Stomach (tissue), 4 donors: ENCODE measurements at regions not wholly inside any gene's neighbourhood (a gene's known extent, or its start where the extent isn't known, plus 50 kb on each side); places are given as distances from the start of the nearest gene placed in this dataset.

Experiments used
- POLR2A ChIP-seq, 4 donors: fragments of 450-650 bp; IDR thresholded peaks; one replicate each; pipeline ENCODE4 v1.6.1; 2016; ENCODE audit warnings: antibody characterized with exemption in 4 of 4, control low read depth in 2 of 4, mild to moderate bottlenecking in 1 of 4, moderate library complexity in 1 of 4
- TF ChIP-seq, protein P1 (sequence below), 7 experiments: fragments of 450-650 bp in 4 of 7; fragments of 200-600 bp in 3 of 7; sonication (generic) in 3 of 7; IDR thresholded peaks; one replicate each; pipeline ENCODE4 v1.5.1; 2016 to 2019; ENCODE audit warnings: antibody characterized with exemption in 7 of 7, control low read depth in 2 of 7, mild to moderate bottlenecking in 1 of 7

DNA sequence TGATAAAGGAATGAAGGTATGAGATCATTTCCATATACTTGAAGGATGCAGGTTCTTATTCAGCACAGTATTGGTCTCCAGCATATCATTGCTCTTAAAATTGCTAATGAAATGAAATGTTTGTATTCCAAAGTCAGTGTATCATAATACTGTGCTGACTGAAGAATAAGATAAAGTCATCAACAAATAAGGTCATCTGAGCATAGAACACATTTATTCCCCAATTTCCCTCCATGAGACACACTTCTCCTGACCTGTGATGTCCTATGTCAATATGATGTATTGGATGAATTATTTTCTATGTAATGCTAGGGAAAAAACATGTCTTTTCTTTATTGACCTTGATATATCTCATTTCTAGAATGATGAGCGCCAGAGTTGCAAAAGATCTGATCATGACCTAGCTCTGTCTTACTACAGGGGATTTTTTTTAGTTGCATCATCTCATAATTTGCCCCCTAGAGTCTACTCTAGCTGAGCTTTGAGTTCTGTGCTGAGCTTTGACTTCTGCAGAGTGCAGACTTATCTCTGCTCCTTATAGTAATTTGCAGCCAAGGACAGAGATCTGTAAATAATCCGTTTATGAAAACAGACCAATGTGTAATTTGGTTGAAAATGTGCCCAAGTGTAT, 859.8 kb downstream of the TRIB2 start:
- TF ChIP-seq, protein P1, sequence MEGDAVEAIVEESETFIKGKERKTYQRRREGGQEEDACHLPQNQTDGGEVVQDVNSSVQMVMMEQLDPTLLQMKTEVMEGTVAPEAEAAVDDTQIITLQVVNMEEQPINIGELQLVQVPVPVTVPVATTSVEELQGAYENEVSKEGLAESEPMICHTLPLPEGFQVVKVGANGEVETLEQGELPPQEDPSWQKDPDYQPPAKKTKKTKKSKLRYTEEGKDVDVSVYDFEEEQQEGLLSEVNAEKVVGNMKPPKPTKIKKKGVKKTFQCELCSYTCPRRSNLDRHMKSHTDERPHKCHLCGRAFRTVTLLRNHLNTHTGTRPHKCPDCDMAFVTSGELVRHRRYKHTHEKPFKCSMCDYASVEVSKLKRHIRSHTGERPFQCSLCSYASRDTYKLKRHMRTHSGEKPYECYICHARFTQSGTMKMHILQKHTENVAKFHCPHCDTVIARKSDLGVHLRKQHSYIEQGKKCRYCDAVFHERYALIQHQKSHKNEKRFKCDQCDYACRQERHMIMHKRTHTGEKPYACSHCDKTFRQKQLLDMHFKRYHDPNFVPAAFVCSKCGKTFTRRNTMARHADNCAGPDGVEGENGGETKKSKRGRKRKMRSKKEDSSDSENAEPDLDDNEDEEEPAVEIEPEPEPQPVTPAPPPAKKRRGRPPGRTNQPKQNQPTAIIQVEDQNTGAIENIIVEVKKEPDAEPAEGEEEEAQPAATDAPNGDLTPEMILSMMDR (IDR thresholded peaks at IDR 0.05) = no peak
- no peak for TF ChIP-seq POLR2A (IDR thresholded peaks at IDR 0.05)
